ENCODE measurements at regions not wholly inside any gene's neighbourhood (a gene's known extent, or its start where the extent isn't known, plus 50 kb on each side); places are given as distances from the start of the nearest gene placed in this dataset.

- Histone ChIP-seq H2AFZ (ENCODE audit: low read length) (no peak overlapping the region), H4K20me1 (ENCODE audit: low read length) (no peaks in the 10 kb centered on the region), H3K27me3 (ENCODE audit: low read length) (peaks cover 7% of the 10 kb centered on the region; the same call in 1 of the 2 replicates), H3K4me1 (ENCODE audit: insufficient read depth, low read length) (no peaks in the 10 kb centered on the region), H3F3A (ENCODE audit: low read length, unreplicated experiment) (no peaks in the 10 kb centered on the region), H3K36me3 (ENCODE audit: low read depth, low read length) (no peaks in the 10 kb centered on the region), H3K79me2 (ENCODE audit: low read length) (no peaks in the 10 kb centered on the region), H3K27ac (ENCODE audit: low read length) (no peak overlapping the region), H3K9me2 (replicated peaks; ENCODE audit: low read length) (no peaks in the 10 kb centered on the region), H3K9me3 (ENCODE audit: low read length) (no peaks in the 10 kb centered on the region), H3K4me3 (ENCODE audit: low read length) (no peak overlapping the region), H3K9ac (ENCODE audit: low read length) (no peak overlapping the region), H3K4me2 (ENCODE audit: low read length) (no peak overlapping the region)
- intact Hi-C loops (cut with micrococcal nuclease): no loop called here
- ChIA-PET CTCF (no interaction called here), POLR2A (ENCODE audit: unreplicated experiment) (no interaction called here)
- TF ChIP-seq EZH2phosphoT487 (IDR thresholded peaks at IDR 0.05; ENCODE audit: borderline replicate concordance, low read length) (no peak), EZH2 (IDR thresholded peaks at IDR 0.05; ENCODE audit: low read length, unreplicated experiment) (no peak)
- TF ChIP-seq, protein P1, sequence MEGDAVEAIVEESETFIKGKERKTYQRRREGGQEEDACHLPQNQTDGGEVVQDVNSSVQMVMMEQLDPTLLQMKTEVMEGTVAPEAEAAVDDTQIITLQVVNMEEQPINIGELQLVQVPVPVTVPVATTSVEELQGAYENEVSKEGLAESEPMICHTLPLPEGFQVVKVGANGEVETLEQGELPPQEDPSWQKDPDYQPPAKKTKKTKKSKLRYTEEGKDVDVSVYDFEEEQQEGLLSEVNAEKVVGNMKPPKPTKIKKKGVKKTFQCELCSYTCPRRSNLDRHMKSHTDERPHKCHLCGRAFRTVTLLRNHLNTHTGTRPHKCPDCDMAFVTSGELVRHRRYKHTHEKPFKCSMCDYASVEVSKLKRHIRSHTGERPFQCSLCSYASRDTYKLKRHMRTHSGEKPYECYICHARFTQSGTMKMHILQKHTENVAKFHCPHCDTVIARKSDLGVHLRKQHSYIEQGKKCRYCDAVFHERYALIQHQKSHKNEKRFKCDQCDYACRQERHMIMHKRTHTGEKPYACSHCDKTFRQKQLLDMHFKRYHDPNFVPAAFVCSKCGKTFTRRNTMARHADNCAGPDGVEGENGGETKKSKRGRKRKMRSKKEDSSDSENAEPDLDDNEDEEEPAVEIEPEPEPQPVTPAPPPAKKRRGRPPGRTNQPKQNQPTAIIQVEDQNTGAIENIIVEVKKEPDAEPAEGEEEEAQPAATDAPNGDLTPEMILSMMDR (conservative IDR thresholded peaks at IDR 0.05; ENCODE audit: low read depth, low read length): no peak
- BruUV-seq (replicated peaks): no TSS peak
- DNase-seq (peak; percentile 29), ATAC-seq (no peak)
Observed at GRCh38 chr15:79724312-79724711, 172.5 kb downstream of the MTHFS start.

GRCh38 chr15:79724804-79725203, 172.0 kb downstream of the MTHFS start:
- no peak overlapping the region for H3K9ac ChIP-seq (ENCODE audit: low read length)
- H3K9me3 ChIP-seq (ENCODE audit: low read length): no peaks in the 10 kb centered on the region
- no peaks in the 10 kb centered on the region for H3K4me1 ChIP-seq (ENCODE audit: insufficient read depth, low read length)
- H3F3A ChIP-seq (ENCODE audit: low read length, unreplicated experiment): no peaks in the 10 kb centered on the region
- ATAC-seq (no peak), DNase-seq (no peak)
- no peak overlapping the region for H3K4me3 ChIP-seq (ENCODE audit: low read length)
- no peak overlapping the region for H3K4me2 ChIP-seq (ENCODE audit: low read length)
- no TSS peak for BruUV-seq (replicated peaks)
- no peaks in the 10 kb centered on the region for H3K36me3 ChIP-seq (ENCODE audit: low read depth, low read length)
- CTCF ChIA-PET: no interaction called here
- H2AFZ ChIP-seq (ENCODE audit: low read length): no peak overlapping the region
- H3K79me2 ChIP-seq (ENCODE audit: low read length): no peaks in the 10 kb centered on the region
- POLR2A ChIA-PET (ENCODE audit: unreplicated experiment): no interaction called here
- H3K9me2 ChIP-seq (replicated peaks; ENCODE audit: low read length): no peaks in the 10 kb centered on the region
- H4K20me1 ChIP-seq (ENCODE audit: low read length): no peaks in the 10 kb centered on the region
- no peak for TF ChIP-seq EZH2phosphoT487 (IDR thresholded peaks at IDR 0.05; ENCODE audit: borderline replicate concordance, low read length)
- TF ChIP-seq, protein P1 (conservative IDR thresholded peaks at IDR 0.05; ENCODE audit: low read depth, low read length): no peak
- no peak for TF ChIP-seq EZH2 (IDR thresholded peaks at IDR 0.05; ENCODE audit: low read length, unreplicated experiment)
- no peak overlapping the region for H3K27ac ChIP-seq (ENCODE audit: low read length)
- intact Hi-C loops (cut with micrococcal nuclease): no loop called here
- peaks cover 7% of the 10 kb centered on the region; the same call in 1 of the 2 replicates for H3K27me3 ChIP-seq (ENCODE audit: low read length)

DNA sequence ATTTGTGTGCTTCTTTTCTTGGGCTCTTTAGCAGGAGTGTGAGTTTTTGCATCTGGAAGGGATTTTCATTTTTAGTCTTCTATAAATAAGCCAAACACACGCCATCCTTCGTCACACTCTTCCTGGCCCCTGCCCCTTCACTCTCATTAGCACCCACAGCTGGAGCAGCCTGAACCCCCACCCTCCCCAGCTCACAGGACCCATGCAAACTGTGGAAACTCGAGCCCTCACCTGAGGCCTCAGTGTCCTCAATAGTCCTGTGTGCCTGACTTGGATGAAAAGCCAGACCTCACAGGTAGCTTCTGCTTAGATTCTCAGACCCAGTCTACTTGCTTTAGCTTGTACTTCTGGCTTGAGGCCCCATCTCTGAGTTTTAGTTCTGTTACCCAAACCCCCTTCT, 167.9 kb downstream of the MTHFS start:
- DNase-seq: no peak
- ChIA-PET CTCF (no interaction called here), POLR2A (ENCODE audit: unreplicated experiment) (no interaction called here)
- no peak for ATAC-seq
- H3F3A ChIP-seq (ENCODE audit: low read length, unreplicated experiment): no peaks in the 10 kb centered on the region
- no peaks in the 10 kb centered on the region for H3K9me2 ChIP-seq (replicated peaks; ENCODE audit: low read length)
- no peak overlapping the region for H3K27ac ChIP-seq (ENCODE audit: low read length)
- H3K79me2 ChIP-seq (ENCODE audit: low read length): no peaks in the 10 kb centered on the region
- no peak overlapping the region for H2AFZ ChIP-seq (ENCODE audit: low read length)
- H3K4me1 ChIP-seq (ENCODE audit: insufficient read depth, low read length): no peaks in the 10 kb centered on the region
- H3K4me2 ChIP-seq (ENCODE audit: low read length): no peak overlapping the region
- no peak overlapping the region for H3K9ac ChIP-seq (ENCODE audit: low read length)
- TF ChIP-seq EZH2 (IDR thresholded peaks at IDR 0.05; ENCODE audit: low read length, unreplicated experiment) (no peak), EZH2phosphoT487 (IDR thresholded peaks at IDR 0.05; ENCODE audit: borderline replicate concordance, low read length) (no peak)
- TF ChIP-seq, protein P1 (conservative IDR thresholded peaks at IDR 0.05; ENCODE audit: low read depth, low read length): no peak
- BruUV-seq (replicated peaks): no TSS peak
- H3K36me3 ChIP-seq (ENCODE audit: low read depth, low read length): no peaks in the 10 kb centered on the region
- no peak overlapping the region for H3K4me3 ChIP-seq (ENCODE audit: low read length)
- peaks cover 13% of the 10 kb centered on the region for H3K27me3 ChIP-seq (ENCODE audit: low read length)
- no peaks in the 10 kb centered on the region for H3K9me3 ChIP-seq (ENCODE audit: low read length)
- intact Hi-C loops (cut with micrococcal nuclease): no loop called here
- H4K20me1 ChIP-seq (ENCODE audit: low read length): no peaks in the 10 kb centered on the region

All from PC-3 (cell line).